Upper lobe of left lung (tissue), 6 donors: ENCODE measurements at regions not wholly inside any gene's neighbourhood (a gene's known extent, or its start where the extent isn't known, plus 50 kb on each side); places are given as distances from the start of the nearest gene placed in this dataset.

ENCODE experiments used
- ATAC-seq, 2 donors: fragments of 200-7000 bp; cut with Tn5 transposase; one replicate each; pipeline ENCODE4 v1.9.1; 2022; ENCODE audit warnings: mild to moderate bottlenecking in 2 of 2, moderate library complexity in 2 of 2; ENCODE audit not compliant: low FRiP score in 2 of 2
- DNase-seq, 2 donors: peaks; one replicate each; pipeline ENCODE4 v3.0.0-alpha.2; 2019 to 2020
- H3K27ac ChIP-seq, 4 donors: fragments of 200-600 bp; sonication (generic); one replicate each; pipeline ENCODE4 v1.5.1; 2016 to 2019
- H3K27me3 ChIP-seq, 4 donors: fragments of 200-600 bp; sonication (generic); one replicate each; pipeline ENCODE4 v1.5.1; 2017 to 2019
- H3K36me3 ChIP-seq, 4 donors: fragments of 200-600 bp; sonication (generic); one replicate each; pipeline ENCODE4 v1.5.1; 2016 to 2019
- H3K4me1 ChIP-seq, 4 donors: fragments of 200-600 bp; sonication (generic); one replicate each; pipeline ENCODE4 v1.5.1; 2018 to 2019
- H3K4me3 ChIP-seq, 4 donors: fragments of 200-600 bp; sonication (generic); one replicate each; pipeline ENCODE4 v1.5.1; 2017 to 2019; ENCODE audit warnings: mild to moderate bottlenecking in 2 of 4, moderate library complexity in 1 of 4
- H3K9me3 ChIP-seq, 4 donors: fragments of 200-600 bp; sonication (generic); one replicate each; pipeline ENCODE4 v1.5.1; 2018 to 2019
- EP300 ChIP-seq, 4 donors: sonication (generic); formaldehyde crosslinking; IDR thresholded peaks; one replicate each; pipeline ENCODE4 v1.5.1; 2017; ENCODE audit warnings: antibody characterized with exemption in 4 of 4, control low read depth in 2 of 4
- POLR2A ChIP-seq, 4 donors: fragments of 450-650 bp; IDR thresholded peaks; one replicate each; pipeline ENCODE4 v1.5.1; 2016 to 2017; ENCODE audit warnings: antibody characterized with exemption in 4 of 4, mild to moderate bottlenecking in 2 of 4
- POLR2AphosphoS5 ChIP-seq, 2 donors: sonication (generic); formaldehyde crosslinking; IDR thresholded peaks; one replicate each; pipeline ENCODE4 v1.5.1; 2017; ENCODE audit warnings: antibody characterized with exemption in 2 of 2
- WGBS, 2 donors: methylation state at CpG; one replicate each; pipeline ENCODE4 v1.1.5; 2017 to 2018; 5-methylcytosine and 5-hydroxymethylcytosine counted together
- TF ChIP-seq, protein P1 (sequence below), 6 experiments: fragments of 450-650 bp in 4 of 6; fragments of 200-600 bp in 2 of 6; sonication (generic) in 2 of 6; IDR thresholded peaks; one replicate each; pipeline ENCODE4 v1.5.1; 2016 to 2019; ENCODE audit warnings: antibody characterized with exemption in 6 of 6
- donor health status: DM: no; HTN: no; CAD: no; lungs with moderate emphysema.
- donor health status: DM: no; HTN: yes; CAD: no; lungs with severe emphysema.

DNA sequence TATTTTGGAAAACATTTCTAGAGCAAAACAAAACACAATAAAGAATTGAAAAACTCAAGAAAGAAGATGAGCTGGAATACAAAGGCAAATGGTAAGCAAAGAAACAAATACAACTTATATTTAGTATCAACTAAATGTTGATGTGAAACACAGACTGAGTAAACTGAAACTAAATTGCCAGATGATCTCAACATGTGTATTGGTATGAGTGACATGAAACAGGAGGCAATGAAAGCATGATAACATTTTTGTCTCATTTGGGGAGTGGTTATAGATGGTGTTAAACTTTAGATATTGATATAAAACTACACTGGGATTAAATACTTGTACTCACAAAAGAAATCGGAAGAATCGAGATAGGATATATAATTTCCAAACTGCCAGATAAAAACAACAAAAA, 805.6 kb upstream of the CXADR start:
- ATAC-seq: no peak
- DNase-seq: no peak
- no peaks in the 10 kb centered on the region for H3K36me3 ChIP-seq
- H3K9me3 ChIP-seq: no peaks in the 10 kb centered on the region
- no peaks in the 10 kb centered on the region for H3K27me3 ChIP-seq
- H3K4me1 ChIP-seq: peaks cover 0 to 3% (median 0%) of the 10 kb centered on the region in 4 donors
- H3K27ac ChIP-seq: no peak overlapping the region
- TF ChIP-seq, protein P1, sequence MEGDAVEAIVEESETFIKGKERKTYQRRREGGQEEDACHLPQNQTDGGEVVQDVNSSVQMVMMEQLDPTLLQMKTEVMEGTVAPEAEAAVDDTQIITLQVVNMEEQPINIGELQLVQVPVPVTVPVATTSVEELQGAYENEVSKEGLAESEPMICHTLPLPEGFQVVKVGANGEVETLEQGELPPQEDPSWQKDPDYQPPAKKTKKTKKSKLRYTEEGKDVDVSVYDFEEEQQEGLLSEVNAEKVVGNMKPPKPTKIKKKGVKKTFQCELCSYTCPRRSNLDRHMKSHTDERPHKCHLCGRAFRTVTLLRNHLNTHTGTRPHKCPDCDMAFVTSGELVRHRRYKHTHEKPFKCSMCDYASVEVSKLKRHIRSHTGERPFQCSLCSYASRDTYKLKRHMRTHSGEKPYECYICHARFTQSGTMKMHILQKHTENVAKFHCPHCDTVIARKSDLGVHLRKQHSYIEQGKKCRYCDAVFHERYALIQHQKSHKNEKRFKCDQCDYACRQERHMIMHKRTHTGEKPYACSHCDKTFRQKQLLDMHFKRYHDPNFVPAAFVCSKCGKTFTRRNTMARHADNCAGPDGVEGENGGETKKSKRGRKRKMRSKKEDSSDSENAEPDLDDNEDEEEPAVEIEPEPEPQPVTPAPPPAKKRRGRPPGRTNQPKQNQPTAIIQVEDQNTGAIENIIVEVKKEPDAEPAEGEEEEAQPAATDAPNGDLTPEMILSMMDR (IDR thresholded peaks at IDR 0.05): no peak
- TF ChIP-seq POLR2AphosphoS5 (IDR thresholded peaks at IDR 0.05): no peak
- no peak for TF ChIP-seq POLR2A (IDR thresholded peaks at IDR 0.05)
- no peak for TF ChIP-seq EP300 (IDR thresholded peaks at IDR 0.05)
- H3K4me3 ChIP-seq: no peak overlapping the region
- WGBS, 2 donors: 91 to 93% methylated on average over 2 of the region's 2 CpGs

DNA sequence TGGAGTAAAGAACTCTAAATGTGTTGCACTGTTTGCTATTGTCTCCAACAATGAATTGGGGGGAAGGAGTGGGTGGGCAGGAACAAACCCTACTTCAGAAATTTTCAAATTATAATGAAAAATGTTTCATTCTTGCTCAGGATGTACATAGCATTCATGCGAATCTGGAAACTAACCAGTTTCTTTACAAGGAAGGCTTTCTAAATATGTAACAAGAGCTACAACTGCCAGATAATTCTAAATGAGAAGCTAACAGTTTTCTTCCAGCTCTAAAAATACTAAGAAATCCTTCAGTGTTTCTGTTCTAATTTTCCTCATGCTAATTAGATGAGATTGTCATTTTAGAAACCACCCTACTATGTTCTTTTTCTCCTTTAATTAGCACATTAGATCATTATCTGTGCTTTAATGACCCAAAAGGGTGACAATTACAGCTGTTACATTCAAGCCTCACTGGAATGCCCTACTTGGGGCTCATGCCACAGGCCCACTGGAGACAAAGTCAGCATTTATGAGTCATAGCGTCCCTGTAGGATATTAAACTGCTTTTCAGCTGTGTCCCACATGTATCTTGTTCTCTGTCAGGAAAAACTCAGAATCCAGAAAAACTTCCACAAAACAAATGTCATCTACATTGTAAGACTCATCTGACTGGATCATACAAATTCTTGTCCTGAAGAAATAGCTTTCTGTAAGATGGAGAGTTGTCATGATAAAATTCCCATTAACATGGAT, 804.6 kb upstream of the CXADR start:
- WGBS, 2 donors: 61 to 66% methylated on average over 2 of the region's 2 CpGs
- DNase-seq (no peak), ATAC-seq (peak in 1 of 2 donors; percentile 44)
- no peaks in the 10 kb centered on the region for H3K36me3 ChIP-seq
- H3K4me1 ChIP-seq: peaks cover 0 to 3% (median 0%) of the 10 kb centered on the region in 4 donors
- H3K27me3 ChIP-seq: no peaks in the 10 kb centered on the region
- no peak overlapping the region for H3K4me3 ChIP-seq
- TF ChIP-seq POLR2AphosphoS5 (IDR thresholded peaks at IDR 0.05) (no peak), POLR2A (IDR thresholded peaks at IDR 0.05) (no peak), EP300 (IDR thresholded peaks at IDR 0.05) (no peak)
- TF ChIP-seq, protein P1 (IDR thresholded peaks at IDR 0.05): no peak
- no peaks in the 10 kb centered on the region for H3K9me3 ChIP-seq
- H3K27ac ChIP-seq: no peak overlapping the region

DNA sequence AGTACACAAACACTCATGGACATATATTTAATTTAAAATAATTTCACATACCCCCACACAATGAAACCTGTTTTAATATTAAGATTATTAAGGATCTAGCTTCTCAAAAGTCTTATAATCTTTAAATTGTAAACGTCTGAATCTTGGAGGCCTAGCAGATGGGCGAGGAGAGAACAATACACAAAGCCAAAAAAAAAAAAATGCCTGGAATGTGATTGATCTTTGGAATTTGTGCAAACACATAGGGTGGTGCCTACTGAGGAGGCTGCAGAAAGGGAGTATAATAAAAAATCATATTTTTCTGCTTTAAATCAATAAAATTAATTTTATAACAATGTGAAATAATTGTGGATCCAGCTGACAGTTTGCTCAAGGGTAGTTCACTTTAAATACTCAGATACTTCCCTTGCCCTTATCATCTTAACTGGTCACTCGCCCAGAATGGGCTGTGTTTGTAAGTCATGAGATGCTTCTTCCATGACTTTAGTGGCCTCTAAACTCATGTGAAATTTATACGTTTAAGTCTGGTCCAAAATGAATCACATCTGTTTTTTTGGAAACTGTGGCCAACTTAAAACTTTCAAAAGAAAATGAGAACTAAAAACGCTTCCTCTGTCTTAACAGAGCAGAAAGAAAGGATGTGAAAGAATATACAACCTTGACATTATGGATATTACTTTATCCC, 802.8 kb upstream of the CXADR start:
- Histone ChIP-seq H3K36me3 (no peaks in the 10 kb centered on the region), H3K27ac (no peak overlapping the region), H3K4me3 (no peak overlapping the region), H3K27me3 (no peaks in the 10 kb centered on the region), H3K4me1 (peaks cover 0 to 3% (median 0%) of the 10 kb centered on the region in 4 donors), H3K9me3 (no peaks in the 10 kb centered on the region)
- ATAC-seq (peak in 1 of 2 donors; percentile 80), DNase-seq (no peak)
- 45 to 46% methylated on average over 5 of the region's 5 CpGs for WGBS, 2 donors
- TF ChIP-seq, protein P1 (IDR thresholded peaks at IDR 0.05): no peak
- TF ChIP-seq POLR2A (IDR thresholded peaks at IDR 0.05) (no peak), EP300 (IDR thresholded peaks at IDR 0.05) (no peak), POLR2AphosphoS5 (IDR thresholded peaks at IDR 0.05) (no peak)

DNA sequence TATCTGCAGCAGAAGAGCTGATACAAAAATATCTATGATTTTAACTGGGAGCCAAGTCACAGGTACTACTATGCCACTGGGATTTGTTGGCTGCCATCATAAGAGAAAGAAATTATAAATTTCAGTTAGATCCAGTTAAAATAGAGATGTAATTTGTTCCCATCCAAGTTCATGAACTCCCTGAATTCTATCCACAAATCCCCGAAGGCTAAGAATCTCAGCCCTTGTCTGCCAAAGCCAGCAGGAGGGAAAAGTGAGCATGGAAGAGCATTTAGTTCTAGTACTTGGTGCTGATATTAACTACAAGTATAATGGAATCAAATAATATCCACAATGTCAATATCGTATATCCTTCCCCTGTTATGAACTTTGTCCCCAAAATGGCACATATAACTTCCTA, 801.1 kb upstream of the CXADR start:
- WGBS, 2 donors: 96 to 97% methylated on average over 2 of the region's 2 CpGs
- no peak for ATAC-seq

More for the DNA sequence above, 801.1 kb upstream of the CXADR start:
- no peaks in the 10 kb centered on the region for H3K27me3 ChIP-seq
- no peak overlapping the region for H3K4me3 ChIP-seq
- TF ChIP-seq POLR2A (IDR thresholded peaks at IDR 0.05): no peak
- TF ChIP-seq, protein P1 (IDR thresholded peaks at IDR 0.05): no peak
- no peak for TF ChIP-seq EP300 (IDR thresholded peaks at IDR 0.05)
- no peak for TF ChIP-seq POLR2AphosphoS5 (IDR thresholded peaks at IDR 0.05)
- no peak overlapping the region for H3K27ac ChIP-seq
- no peak for DNase-seq
- H3K36me3 ChIP-seq: no peaks in the 10 kb centered on the region
- no peaks in the 10 kb centered on the region for H3K9me3 ChIP-seq
- H3K4me1 ChIP-seq: peaks cover 0 to 3% (median 0%) of the 10 kb centered on the region in 4 donors
